ENCODE measurements at regions not wholly inside any gene's neighbourhood (a gene's known extent, or its start where the extent isn't known, plus 50 kb on each side); places are given as distances from the start of the nearest gene placed in this dataset.

DNA sequence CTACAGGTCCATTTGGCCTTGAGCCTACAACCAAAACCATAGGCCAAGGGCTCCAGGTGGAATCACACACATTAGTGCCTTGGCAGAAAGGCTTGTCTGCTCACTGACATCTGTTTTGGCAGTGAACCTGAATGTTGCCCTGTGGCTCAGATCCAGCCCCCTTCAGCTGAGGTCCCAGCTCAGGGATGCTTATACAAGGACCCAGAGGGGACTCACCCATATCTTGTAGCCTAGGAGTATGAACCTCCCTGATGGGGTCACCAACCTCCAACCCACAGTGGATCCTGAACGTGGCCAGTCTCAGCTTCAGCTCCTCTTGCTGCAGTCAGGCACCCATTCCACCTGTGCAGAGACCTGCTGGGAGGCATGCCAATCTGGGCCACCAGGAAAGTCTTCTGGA, 50.8 kb upstream of the HMX1 start:
- no peak for DNase-seq (ENCODE audit: low spot score)

DNA sequence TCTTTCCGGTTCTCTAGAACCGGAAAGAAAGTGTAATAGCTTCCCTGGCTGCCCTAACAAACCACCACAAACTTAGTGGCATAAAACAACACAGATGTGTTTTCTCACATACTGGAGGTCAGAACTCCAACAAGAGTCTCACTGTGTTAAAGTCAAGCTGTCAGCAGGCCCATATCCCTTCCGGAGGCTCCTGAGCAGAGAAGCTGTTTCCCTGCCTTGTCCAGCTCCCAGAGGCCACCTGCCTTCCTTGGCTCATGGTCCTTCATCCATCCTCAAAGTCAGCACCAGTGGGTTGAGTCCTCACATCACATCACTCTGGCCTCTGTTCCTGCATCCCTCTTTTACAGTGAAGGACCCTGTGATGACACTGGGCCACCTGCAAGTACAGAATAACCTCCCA, 49.8 kb upstream of the HMX1 start:
- DNase-seq (ENCODE audit: low spot score): no peak

Small RNAs in the stretch of these regions (small RNA-seq; reads per million reads assigned to genes)
- 0 reads per million in 2 experiments for gene SNRPCP16

Data from SK-N-DZ (cell line).